ENCODE measurements at regions not wholly inside any gene's neighbourhood (a gene's known extent, or its start where the extent isn't known, plus 50 kb on each side); places are given as distances from the start of the nearest gene placed in this dataset.

GRCh38 chr17:33686171-33686570, 393.1 kb upstream of the ASIC2 start (continued):
- TF ChIP-seq DDIT3 (CRISPR knock-in tag; IDR thresholded peaks at IDR 0.05) (no peak), ZFP82 (CRISPR knock-in tag; IDR thresholded peaks at IDR 0.05; ENCODE audit: borderline replicate concordance) (no peak)

- no peaks in the 10 kb centered on the region for H3K27me3 ChIP-seq (ENCODE audit: control insufficient read depth in 1 of 2, insufficient read depth in 2 of 2, low read length in 2 of 2)
- no TSS peak for BruUV-seq (replicated peaks)
- no peak for TF ChIP-seq ZNF580 (CRISPR knock-in tag; IDR thresholded peaks at IDR 0.05; ENCODE audit: borderline replicate concordance, low read depth)
- TF ChIP-seq, protein P1, sequence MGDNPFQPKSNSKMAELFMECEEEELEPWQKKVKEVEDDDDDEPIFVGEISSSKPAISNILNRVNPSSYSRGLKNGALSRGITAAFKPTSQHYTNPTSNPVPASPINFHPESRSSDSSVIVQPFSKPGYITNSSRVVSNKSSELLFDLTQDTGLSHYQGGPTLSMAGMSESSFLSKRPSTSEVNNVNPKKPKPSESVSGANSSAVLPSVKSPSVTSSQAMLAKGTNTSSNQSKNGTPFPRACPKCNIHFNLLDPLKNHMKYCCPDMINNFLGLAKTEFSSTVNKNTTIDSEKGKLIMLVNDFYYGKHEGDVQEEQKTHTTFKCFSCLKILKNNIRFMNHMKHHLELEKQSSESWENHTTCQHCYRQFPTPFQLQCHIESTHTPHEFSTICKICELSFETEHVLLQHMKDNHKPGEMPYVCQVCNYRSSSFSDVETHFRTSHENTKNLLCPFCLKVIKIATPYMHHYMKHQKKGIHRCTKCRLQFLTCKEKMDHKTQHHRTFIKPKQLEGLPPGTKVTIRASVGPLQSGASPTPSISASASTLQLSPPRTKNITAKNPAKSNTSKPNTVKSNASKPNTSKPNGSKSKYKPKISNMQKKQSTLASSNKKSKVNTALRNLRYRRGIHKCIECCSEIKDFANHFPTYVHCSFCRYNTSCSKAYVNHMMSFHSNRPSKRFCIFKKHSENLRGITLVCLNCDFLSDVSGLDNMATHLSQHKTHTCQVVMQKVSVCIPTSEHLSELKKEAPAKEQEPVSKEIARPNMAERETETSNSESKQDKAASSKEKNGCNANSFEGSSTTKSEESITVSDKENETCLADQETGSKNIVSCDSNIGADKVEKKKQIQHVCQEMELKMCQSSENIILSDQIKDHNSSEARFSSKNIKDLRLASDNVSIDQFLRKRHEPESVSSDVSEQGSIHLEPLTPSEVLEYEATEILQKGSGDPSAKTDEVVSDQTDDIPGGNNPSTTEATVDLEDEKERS (CRISPR knock-in tag; IDR thresholded peaks at IDR 0.05) = no peak
- TF ChIP-seq, protein P2, sequence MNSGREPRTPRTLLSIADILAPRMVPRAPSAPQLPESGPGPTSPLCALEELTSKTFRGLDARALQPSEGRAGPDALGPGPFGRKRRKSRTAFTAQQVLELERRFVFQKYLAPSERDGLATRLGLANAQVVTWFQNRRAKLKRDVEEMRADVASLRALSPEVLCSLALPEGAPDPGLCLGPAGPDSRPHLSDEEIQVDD (CRISPR knock-in tag; IDR thresholded peaks at IDR 0.05; ENCODE audit: borderline replicate concordance) = no peak
- no peak for TF ChIP-seq KDM3A (CRISPR knock-in tag; IDR thresholded peaks at IDR 0.05; ENCODE audit: low read depth)
- TF ChIP-seq, protein P3, sequence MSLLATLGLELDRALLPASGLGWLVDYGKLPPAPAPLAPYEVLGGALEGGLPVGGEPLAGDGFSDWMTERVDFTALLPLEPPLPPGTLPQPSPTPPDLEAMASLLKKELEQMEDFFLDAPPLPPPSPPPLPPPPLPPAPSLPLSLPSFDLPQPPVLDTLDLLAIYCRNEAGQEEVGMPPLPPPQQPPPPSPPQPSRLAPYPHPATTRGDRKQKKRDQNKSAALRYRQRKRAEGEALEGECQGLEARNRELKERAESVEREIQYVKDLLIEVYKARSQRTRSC (CRISPR knock-in tag; IDR thresholded peaks at IDR 0.05; ENCODE audit: low read depth) = no peak
- TF ChIP-seq, protein P4, sequence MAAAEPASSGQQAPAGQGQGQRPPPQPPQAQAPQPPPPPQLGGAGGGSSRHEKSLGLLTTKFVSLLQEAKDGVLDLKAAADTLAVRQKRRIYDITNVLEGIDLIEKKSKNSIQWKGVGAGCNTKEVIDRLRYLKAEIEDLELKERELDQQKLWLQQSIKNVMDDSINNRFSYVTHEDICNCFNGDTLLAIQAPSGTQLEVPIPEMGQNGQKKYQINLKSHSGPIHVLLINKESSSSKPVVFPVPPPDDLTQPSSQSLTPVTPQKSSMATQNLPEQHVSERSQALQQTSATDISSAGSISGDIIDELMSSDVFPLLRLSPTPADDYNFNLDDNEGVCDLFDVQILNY (CRISPR knock-in tag; conservative IDR thresholded peaks at IDR 0.05) = no peak
- no peak for TF ChIP-seq RARA (CRISPR knock-in tag; IDR thresholded peaks at IDR 0.05)
- TF ChIP-seq HOMEZ (CRISPR knock-in tag; IDR thresholded peaks at IDR 0.05; ENCODE audit: low read depth) = no peak
- TF ChIP-seq PAWR (CRISPR knock-in tag; IDR thresholded peaks at IDR 0.05; ENCODE audit: borderline replicate concordance) = no peak
- TF ChIP-seq ZNF124 (CRISPR knock-in tag; IDR thresholded peaks at IDR 0.05) = no peak
- no peak for TF ChIP-seq ZNF430 (CRISPR knock-in tag; IDR thresholded peaks at IDR 0.05)
- no peak overlapping the region for H3K9ac ChIP-seq (ENCODE audit: insufficient read depth, low read depth, low read length)
- ATAC-seq (no peak), FAIRE-seq (no peak), DNase-seq (ENCODE audit: low spot score) (no peak)
- no peak overlapping the region for H3K4me3 ChIP-seq (replicated peaks in 1 of 3; ENCODE audit: insufficient read depth in 1 of 3, low read depth in 2 of 3, low read length in 3 of 3)
- POLR2A ChIA-PET = no interaction called here
- H4K20me1 ChIP-seq (ENCODE audit: insufficient read depth, low read length) = no peaks in the 10 kb centered on the region; the same call in 1 of the 2 replicates
- intact Hi-C loops (cut with micrococcal nuclease; ENCODE audit: unreplicated experiment) (no loop called here), in situ Hi-C loops (cut with HindIII; ENCODE audit: extremely low pct_ligation_motif_present, low pct_unique_long_range_greater_than_20kb) (no loop called here)
- H3K4me1 ChIP-seq (ENCODE audit: insufficient read depth, low read length) = no peaks in the 10 kb centered on the region
- 4% methylated on average over 3 of the region's 3 CpGs for WGBS (ENCODE audit: low lambda C conversion rate)
- H3K27ac ChIP-seq (ENCODE audit: extremely low read length, insufficient read depth, low read length) = no peak overlapping the region
- no peaks in the 10 kb centered on the region for H3K9me3 ChIP-seq (ENCODE audit: low read length)
- H3K36me3 ChIP-seq (replicated peaks in 1 of 2; ENCODE audit: control insufficient read depth in 1 of 2, insufficient read depth in 2 of 2, low read length in 2 of 2) = no peaks in the 10 kb centered on the region
- H2AFZ ChIP-seq (ENCODE audit: low read length) = no peak overlapping the region
- no peak overlapping the region for H3K4me2 ChIP-seq (ENCODE audit: low read depth, low read length)
- no peaks in the 10 kb centered on the region for H3K79me2 ChIP-seq (ENCODE audit: insufficient read depth, low read length)
- CTCF ChIA-PET (ENCODE audit: low intra/inter-chr PET ratio, low total read pairs) = no interaction called here
These were observed 394.7 kb upstream of the ASIC2 start for GRCh38 chr17:33687831-33688230.

Measured in HepG2 (cell line).